Suprapubic skin (tissue), 4 donors: ENCODE measurements at regions not wholly inside any gene's neighbourhood (a gene's known extent, or its start where the extent isn't known, plus 50 kb on each side); places are given as distances from the start of the nearest gene placed in this dataset.

Source experiments
- DNase-seq, 2 donors: peaks; one replicate each; pipeline ENCODE4 v3.0.0-alpha.2; 2019; ENCODE audit warnings: low spot score in 2 of 2
- H3K27ac ChIP-seq: fragments of 200-600 bp; sonication (generic); one replicate; pipeline ENCODE4 v1.5.1; 2019
- H3K27me3 ChIP-seq: fragments of 200-600 bp; sonication (generic); one replicate; pipeline ENCODE4 v1.5.1; 2019
- H3K36me3 ChIP-seq: fragments of 200-600 bp; sonication (generic); one replicate; pipeline ENCODE4 v1.5.1; 2019
- H3K4me1 ChIP-seq: fragments of 200-600 bp; sonication (generic); one replicate; pipeline ENCODE4 v1.5.1; 2019
- H3K4me3 ChIP-seq: fragments of 200-600 bp; sonication (generic); one replicate; pipeline ENCODE4 v1.5.1; 2019; ENCODE audit warnings: mild to moderate bottlenecking
- H3K9me3 ChIP-seq: fragments of 200-600 bp; sonication (generic); one replicate; pipeline ENCODE4 v1.5.1; 2019
- CTCF ChIP-seq, 2 donors: fragments of 200-600 bp in 1 of 2; fragments of 450-650 bp in 1 of 2; sonication (generic) in 1 of 2; IDR thresholded peaks; one replicate each; pipeline ENCODE4 v1.5.1; 2016 to 2019; ENCODE audit warnings: antibody characterized with exemption in 2 of 2, mild to moderate bottlenecking in 1 of 2, moderate library complexity in 1 of 2
- EP300 ChIP-seq: sonication (generic); formaldehyde crosslinking; IDR thresholded peaks from one replicate; pipeline ENCODE4 v1.6.1; 2017; ENCODE audit warnings: antibody characterized with exemption
- POLR2A ChIP-seq, 2 donors: fragments of 450-650 bp; IDR thresholded peaks; one replicate each; pipeline ENCODE4 v1.6.1; 2017; ENCODE audit warnings: antibody characterized with exemption in 2 of 2, mild to moderate bottlenecking in 2 of 2, moderate library complexity in 2 of 2
- POLR2AphosphoS5 ChIP-seq, 3 donors: sonication (generic); formaldehyde crosslinking; IDR thresholded peaks; one replicate each; pipeline ENCODE4 v1.6.1; 2017; ENCODE audit warnings: antibody characterized with exemption in 3 of 3
- WGBS: methylation state at CpG from one replicate; pipeline ENCODE4 v1.1.5; 2018; 5-methylcytosine and 5-hydroxymethylcytosine counted together

GRCh38 chr1:217274416-217274815 lies 356.5 kb downstream of the GPATCH2 start:
- Histone ChIP-seq H3K4me1 (no peaks in the 10 kb centered on the region), H3K27me3 (no peaks in the 10 kb centered on the region), H3K36me3 (no peaks in the 10 kb centered on the region), H3K4me3 (no peak overlapping the region), H3K9me3 (no peaks in the 10 kb centered on the region), H3K27ac (no peak overlapping the region)
- no peak for DNase-seq
- TF ChIP-seq POLR2AphosphoS5 (IDR thresholded peaks at IDR 0.05) = no peak
- no peak for TF ChIP-seq EP300
- no peak for TF ChIP-seq CTCF (IDR thresholded peaks at IDR 0.05)
- TF ChIP-seq POLR2A (IDR thresholded peaks at IDR 0.05) = no peak

- WGBS = 88% methylated on average over 10 of the region's 10 CpGs
- H3K27ac ChIP-seq = no peak overlapping the region
- H3K36me3 ChIP-seq = no peaks in the 10 kb centered on the region
- DNase-seq = no peak
- no peaks in the 10 kb centered on the region for H3K27me3 ChIP-seq
- no peaks in the 10 kb centered on the region for H3K9me3 ChIP-seq
- TF ChIP-seq POLR2AphosphoS5 (IDR thresholded peaks at IDR 0.05) (no peak), EP300 (no peak), POLR2A (IDR thresholded peaks at IDR 0.05) (no peak), CTCF (IDR thresholded peaks at IDR 0.05) (no peak)
- H3K4me3 ChIP-seq = no peak overlapping the region
- H3K4me1 ChIP-seq = no peaks in the 10 kb centered on the region
Measured at GRCh38 chr1:217273866-217274265, 357.0 kb downstream of the GPATCH2 start.

GRCh38 chr1:217272385-217272784 lies 358.5 kb downstream of the GPATCH2 start:
- no peak for DNase-seq
- no peaks in the 10 kb centered on the region for H3K36me3 ChIP-seq
- no peak overlapping the region for H3K4me3 ChIP-seq
- TF ChIP-seq POLR2A (IDR thresholded peaks at IDR 0.05) (no peak), POLR2AphosphoS5 (IDR thresholded peaks at IDR 0.05) (no peak), CTCF (IDR thresholded peaks at IDR 0.05) (no peak), EP300 (no peak)
- no peaks in the 10 kb centered on the region for H3K4me1 ChIP-seq
- H3K9me3 ChIP-seq = no peaks in the 10 kb centered on the region
- no peak overlapping the region for H3K27ac ChIP-seq
- 62% methylated on average over 2 of the region's 2 CpGs for WGBS
- no peaks in the 10 kb centered on the region for H3K27me3 ChIP-seq

GRCh38 chr1:217270101-217270500 lies 360.8 kb downstream of the GPATCH2 start:
- Histone ChIP-seq H3K4me1 (no peaks in the 10 kb centered on the region), H3K27me3 (no peaks in the 10 kb centered on the region), H3K36me3 (no peaks in the 10 kb centered on the region), H3K27ac (no peak overlapping the region), H3K4me3 (no peak overlapping the region), H3K9me3 (no peaks in the 10 kb centered on the region)
- 22% methylated on average over 4 of the region's 4 CpGs for WGBS
- no peak for DNase-seq
- no peak for TF ChIP-seq POLR2A (IDR thresholded peaks at IDR 0.05)
- TF ChIP-seq CTCF (IDR thresholded peaks at IDR 0.05) = no peak
- TF ChIP-seq POLR2AphosphoS5 (IDR thresholded peaks at IDR 0.05) = no peak
- no peak for TF ChIP-seq EP300

GRCh38 chr1:217268058-217268457 lies 362.8 kb downstream of the GPATCH2 start:
- Histone ChIP-seq H3K4me3 (no peak overlapping the region), H3K9me3 (no peaks in the 10 kb centered on the region), H3K27ac (no peak overlapping the region), H3K4me1 (no peaks in the 10 kb centered on the region), H3K36me3 (no peaks in the 10 kb centered on the region), H3K27me3 (no peaks in the 10 kb centered on the region)
- 89% methylated on average over 5 of the region's 5 CpGs for WGBS
- TF ChIP-seq POLR2AphosphoS5 (IDR thresholded peaks at IDR 0.05) (no peak), POLR2A (IDR thresholded peaks at IDR 0.05) (no peak), EP300 (no peak), CTCF (IDR thresholded peaks at IDR 0.05) (no peak)
- no peak for DNase-seq
